Right lobe of liver (tissue), 6 donors: ENCODE measurements at regions not wholly inside any gene's neighbourhood (a gene's known extent, or its start where the extent isn't known, plus 50 kb on each side); places are given as distances from the start of the nearest gene placed in this dataset.
"Not testable (repeated sequence)": the region's sequence is repeated elsewhere in the genome, so short reads cannot be mapped to it uniquely, and the experiment has no call there.

Source experiments
- ATAC-seq, 4 donors: fragments of 200-7000 bp; cut with Tn5 transposase; one replicate each; pipeline ENCODE4 v1.9.1; 2020; ENCODE audit warnings: mild to moderate bottlenecking in 4 of 4, moderate library complexity in 4 of 4
- DNase-seq, 3 donors: peaks; one replicate each; pipeline ENCODE4 v3.0.0-alpha.2; 2020
- H3K27ac ChIP-seq, 3 donors: fragments of 200-600 bp; one replicate each; pipeline ENCODE4 v1.8.0; 2022
- H3K27me3 ChIP-seq, 2 donors: fragments of 200-600 bp; one replicate each; pipeline ENCODE4 v1.8.0; 2022
- H3K36me3 ChIP-seq, 4 donors: fragments of 200-600 bp; sonication (generic) in 1 of 4; one replicate each; pipeline versions ENCODE4 v1.5.1 to v1.8.0; 2017 to 2022; ENCODE audit warnings: control low read depth in 1 of 4
- H3K4me1 ChIP-seq, 4 donors: fragments of 200-600 bp; sonication (generic) in 1 of 4; one replicate each; pipeline versions ENCODE4 v1.5.1 to v1.8.0; 2017 to 2022; ENCODE audit warnings: control low read depth in 1 of 4
- H3K4me3 ChIP-seq, 3 donors: fragments of 200-600 bp; one replicate each; pipeline ENCODE4 v1.8.0; 2022
- H3K9me3 ChIP-seq, 4 donors: fragments of 200-600 bp; sonication (generic) in 1 of 4; one replicate each; pipeline versions ENCODE4 v1.5.1 to v1.8.0; 2017 to 2022; ENCODE audit warnings: control low read depth in 1 of 4
- CTCF ChIP-seq, 4 donors: fragments of 200-600 bp in 3 of 4; fragments of 450-650 bp in 1 of 4; IDR thresholded peaks; one replicate each; pipeline versions ENCODE4 v1.5.1 to v1.8.0; 2016 to 2022; ENCODE audit warnings: antibody characterized with exemption in 4 of 4, mild to moderate bottlenecking in 2 of 4
- POLR2A ChIP-seq: fragments of 450-650 bp; IDR thresholded peaks from one replicate; pipeline ENCODE4 v1.6.1; 2017; ENCODE audit warnings: antibody characterized with exemption, mild to moderate bottlenecking
- WGBS: methylation state at CpG from one replicate; pipeline ENCODE4 v1.1.6; 2018; ENCODE audit warnings: low coverage, low lambda C conversion rate; ENCODE audit not compliant: insufficient coverage; ENCODE audit errors: missing lambda C conversion rate; 5-methylcytosine and 5-hydroxymethylcytosine counted together
- intact Hi-C, 2 donors: fragments of 100-400 bp; cut with DNase I; formaldehyde crosslinking; loops; one replicate each; pipeline versions ENCODE4 v1.11.2 to v1.14.1; 2022
- donor health status: DM: no; HTN: yes; CAD: no.
- donor health status: DM: no; HTN: no; CAD: no.
- donor health status: DM: no; HTN: no; CAD: no.
- donor health status: DM: no; HTN: yes; CAD: no.
- donor health status: DM: no; HTN: yes; CAD: no.

- 19% methylated on average over 3 of the region's 3 CpGs for WGBS
- DNase-seq (no peak), ATAC-seq (no peak)
- intact Hi-C loops: no loop called here
- Histone ChIP-seq H3K4me1 (no peaks in the 10 kb centered on the region), H3K4me3 (no peak overlapping the region), H3K36me3 (no peaks in the 10 kb centered on the region), H3K9me3 (no peaks in the 10 kb centered on the region), H3K27ac (no peak overlapping the region), H3K27me3 (no peaks in the 10 kb centered on the region)
- TF ChIP-seq CTCF (IDR thresholded peaks at IDR 0.05): no peak
- TF ChIP-seq POLR2A: no peak
Measured at GRCh38 chr7:112986256-112987031, 100.2 kb downstream of the GPR85 start.

- H3K9me3 ChIP-seq: no peaks in the 10 kb centered on the region
- no peak overlapping the region for H3K4me3 ChIP-seq
- intact Hi-C loops: no loop called here
- no peak for TF ChIP-seq POLR2A
- TF ChIP-seq CTCF (IDR thresholded peaks at IDR 0.05): no peak
- H3K4me1 ChIP-seq: no peaks in the 10 kb centered on the region
- H3K27ac ChIP-seq: no peak overlapping the region
- no peak for ATAC-seq
- 30% methylated on average over 8 of the region's 9 CpGs for WGBS
- H3K36me3 ChIP-seq: no peaks in the 10 kb centered on the region
- DNase-seq: no peak
- no peaks in the 10 kb centered on the region for H3K27me3 ChIP-seq
Measured at GRCh38 chr7:112985377-112985987, 101.1 kb downstream of the GPR85 start.

GRCh38 chr7:112982441-112983063, 104.1 kb downstream of the GPR85 start:
- H3K4me1 ChIP-seq: no peaks in the 10 kb centered on the region
- no peak for TF ChIP-seq CTCF (IDR thresholded peaks at IDR 0.05)
- TF ChIP-seq POLR2A: no peak
- H3K27ac ChIP-seq: no peak overlapping the region
- no peaks in the 10 kb centered on the region for H3K36me3 ChIP-seq
- H3K27me3 ChIP-seq: no peaks in the 10 kb centered on the region
- WGBS: 14% methylated on average over 1 of the region's 1 CpG
- ATAC-seq: no peak
- H3K4me3 ChIP-seq: no peak overlapping the region
- no peaks in the 10 kb centered on the region for H3K9me3 ChIP-seq
- no peak for DNase-seq
- intact Hi-C loops: no loop called here

GRCh38 chr7:112981966-112982365, 104.7 kb downstream of the GPR85 start:
- intact Hi-C loops: no loop called here
- Histone ChIP-seq H3K9me3 (no peaks in the 10 kb centered on the region), H3K27me3 (no peaks in the 10 kb centered on the region), H3K4me1 (no peaks in the 10 kb centered on the region), H3K36me3 (no peaks in the 10 kb centered on the region), H3K4me3 (no peak overlapping the region), H3K27ac (no peak overlapping the region)
- ATAC-seq: no peak
- TF ChIP-seq CTCF (IDR thresholded peaks at IDR 0.05): no peak
- no peak for TF ChIP-seq POLR2A
- whole genome bisulfite sequencing: 54% methylated on average over 1 of the region's 1 CpG
- DNase-seq: no peak

GRCh38 chr7:112979055-112979454, 107.6 kb downstream of the GPR85 start:
- H3K4me1 ChIP-seq, H3K27me3 ChIP-seq, H3K9me3 ChIP-seq, H3K36me3 ChIP-seq, H3K4me3 ChIP-seq, intact Hi-C loops, H3K27ac ChIP-seq, DNase-seq, ATAC-seq: not testable (repeated sequence)
- WGBS: 49% methylated on average over 2 of the region's 3 CpGs

GRCh38 chr7:112977244-112977955, 109.2 kb downstream of the GPR85 start:
- H3K4me1 ChIP-seq, H3K27me3 ChIP-seq, intact Hi-C loops, H3K4me3 ChIP-seq, H3K9me3 ChIP-seq, H3K36me3 ChIP-seq, ATAC-seq, DNase-seq, H3K27ac ChIP-seq: not testable (repeated sequence)
- no CpG with 5 or more reads among the region's 8 CpGs for WGBS
